ENCODE measurements at regions not wholly inside any gene's neighbourhood (a gene's known extent, or its start where the extent isn't known, plus 50 kb on each side); places are given as distances from the start of the nearest gene placed in this dataset.

GRCh38 chr10:4652111-4653010 is 173.6 kb upstream of the AKR1E2 start:
- Histone ChIP-seq H3K23me2 (ENCODE audit: insufficient read length, low read depth, low read length, poor library complexity, severe bottlenecking) (no peaks in the 10 kb centered on the region), H3K9me3 (ENCODE audit: control insufficient read depth, low read depth, low read length) (no peaks in the 10 kb centered on the region), H3K23ac (ENCODE audit: insufficient read length, low read depth, low read length) (no peak overlapping the region), H3K79me2 (ENCODE audit: insufficient read depth, low read length) (no peaks in the 10 kb centered on the region), H2BK20ac (ENCODE audit: low read depth, low read length, poor library complexity, severe bottlenecking) (no peak overlapping the region), H3K27me3 (ENCODE audit: insufficient read depth, low read length) (no peaks in the 10 kb centered on the region), H2BK5ac (ENCODE audit: insufficient read length, low read length) (no peak overlapping the region), H3K27ac (ENCODE audit: insufficient read length, low read depth, low read length) (no peak overlapping the region), H3K9ac (ENCODE audit: extremely low read depth, insufficient read length, low read length) (no peak overlapping the region), H3K14ac (ENCODE audit: insufficient read depth, low read length) (no peak overlapping the region), H3K18ac (ENCODE audit: insufficient read length, low read depth, low read length) (no peak overlapping the region), H2BK15ac (ENCODE audit: low read depth, low read length) (no peak overlapping the region), H3K4me2 (ENCODE audit: insufficient read depth, insufficient read length, low read length) (no peak overlapping the region), H4K8ac (replicated peaks; ENCODE audit: insufficient read length, low read depth, low read length) (no peak overlapping the region), H2AK5ac (ENCODE audit: insufficient read length, low read length) (peak overlapping the region; percentile 14), H4K20me1 (ENCODE audit: control insufficient read depth, insufficient read depth, insufficient read length) (no peaks in the 10 kb centered on the region), H2AFZ (ENCODE audit: low read length) (no peak overlapping the region), H4K5ac (ENCODE audit: insufficient read length, low read depth, low read length) (no peak overlapping the region), H3K4me1 (ENCODE audit: insufficient read depth, low read length) (no peaks in the 10 kb centered on the region), H2BK12ac (ENCODE audit: insufficient read length, low read depth, low read length) (no peak overlapping the region), H4K91ac (ENCODE audit: insufficient read length, low read depth, low read length) (no peak overlapping the region), H3K4ac (ENCODE audit: low read depth, low read length) (no peak overlapping the region), H3K56ac (ENCODE audit: insufficient read length, low read depth, low read length) (no peak overlapping the region), H3T11ph (ENCODE audit: low read length) (no peak overlapping the region), H3K79me1 (ENCODE audit: insufficient read depth, low read depth, low read length, poor library complexity, severe bottlenecking) (no peaks in the 10 kb centered on the region), H2BK120ac (ENCODE audit: low read depth, low read length, poor library complexity, severe bottlenecking) (no peak overlapping the region)
- H3K36me3 Mint-ChIP-seq (ENCODE audit: insufficient read depth in 1 of 3, low read depth in 3 of 3) = no peaks in the 10 kb centered on the region
- no peak overlapping the region for H3K4me3 Mint-ChIP-seq
- H3K4me1 Mint-ChIP-seq = peaks cover 19 to 26% of the 10 kb centered on the region in 2 experiments
- no peaks in the 10 kb centered on the region for H3K27me3 Mint-ChIP-seq (ENCODE audit: low read depth)
- peak overlapping the region in 1 of 3 experiments; percentile 20; a peak in 1 of 7 replicates for H3K27ac Mint-ChIP-seq
- no peaks in the 10 kb centered on the region for H3K9me3 Mint-ChIP-seq
- WGBS (ENCODE audit: extremely low coverage, insufficient read length, low lambda C conversion rate) = no CpG with 5 or more reads among the region's 8 CpGs
- TF ChIP-seq CTCF (conservative IDR thresholded peaks at IDR 0.05) = no peak
- DNase-seq = no peak
